ENCODE measurements at regions not wholly inside any gene's neighbourhood (a gene's known extent, or its start where the extent isn't known, plus 50 kb on each side); places are given as distances from the start of the nearest gene placed in this dataset.

DNA sequence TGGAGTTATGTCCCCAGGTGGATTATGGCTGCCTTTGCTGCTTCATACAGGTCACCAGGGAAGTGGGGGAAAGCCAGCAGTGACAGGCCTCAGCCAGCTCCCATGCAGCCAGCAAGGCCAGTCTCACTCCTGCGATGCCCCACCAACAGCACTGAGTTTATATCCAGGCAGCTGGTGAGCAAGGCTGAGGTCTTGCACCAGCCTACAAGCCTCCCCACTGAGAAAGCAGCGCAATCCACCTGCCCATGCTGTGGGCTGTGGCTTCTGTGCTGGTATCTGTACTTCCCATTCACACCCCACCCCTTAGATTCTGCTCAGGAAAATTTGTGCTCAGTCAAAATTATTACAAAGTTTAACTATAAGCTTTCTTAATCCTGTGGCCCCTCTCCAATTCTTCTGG, 153.5 kb downstream of the HHIP start:
- Mint-ChIP-seq H3K9me3 (peaks cover 4 to 30% (median 20%) of the 10 kb centered on the region in 9 donors), H3K36me3 (peaks cover 0 to 4% (median 0%) of the 10 kb centered on the region in 3 donors), H3K4me1 (no peaks in the 10 kb centered on the region), H3K27ac (no peak overlapping the region), H3K4me3 (no peak overlapping the region), H3K27me3 (no peaks in the 10 kb centered on the region)
- POLR2A ChIA-PET = no interaction called here
- no peak for DNase-seq
- no peak for ATAC-seq

DNA sequence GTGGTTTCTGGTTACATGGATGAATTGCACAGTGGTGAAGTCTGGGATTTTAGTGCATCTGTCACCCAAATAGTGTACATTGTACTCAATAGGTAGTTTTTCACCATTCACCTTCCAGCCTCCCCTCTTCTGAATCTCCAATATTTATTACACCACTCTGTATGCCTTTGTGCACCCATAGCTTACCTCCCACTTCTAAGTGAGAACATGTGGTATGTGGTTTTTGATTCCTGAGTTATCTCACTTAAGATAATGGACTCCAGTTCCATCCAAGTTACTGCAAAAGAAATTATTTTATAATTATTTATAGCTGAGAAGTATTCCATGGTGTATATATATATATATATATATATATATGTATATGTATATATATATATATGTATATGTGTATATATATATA, 155.8 kb downstream of the HHIP start:
- Mint-ChIP-seq H3K9me3 (peaks cover 4 to 34% (median 19%) of the 10 kb centered on the region in 9 donors), H3K4me1 (no peaks in the 10 kb centered on the region), H3K4me3 (no peak overlapping the region), H3K36me3 (peaks cover 0 to 4% (median 4%) of the 10 kb centered on the region in 3 donors), H3K27me3 (no peaks in the 10 kb centered on the region), H3K27ac (no peak overlapping the region)
- DNase-seq = no peak
- POLR2A ChIA-PET = no interaction called here
- no peak for ATAC-seq

DNA sequence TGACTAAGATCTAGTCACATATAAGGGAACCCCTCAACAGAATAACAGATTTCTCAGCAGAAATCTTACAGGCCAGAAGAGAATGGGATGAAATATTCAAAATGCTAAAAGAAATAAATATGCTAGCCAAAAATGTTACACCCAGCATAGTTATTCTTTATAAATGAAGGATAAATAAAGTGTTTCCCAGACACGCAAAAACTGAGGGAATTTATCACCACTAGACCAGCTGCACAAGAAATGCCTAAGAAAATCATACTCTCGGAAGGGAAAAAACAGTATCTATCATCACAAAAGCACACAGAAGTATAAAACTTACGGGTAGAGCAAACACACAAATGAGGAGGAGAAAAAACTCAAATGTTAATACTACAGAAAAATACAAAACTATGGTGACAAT, 162.1 kb downstream of the HHIP start:
- Mint-ChIP-seq H3K4me1 (no peaks in the 10 kb centered on the region), H3K27ac (no peak overlapping the region), H3K4me3 (no peak overlapping the region), H3K36me3 (peaks cover 0 to 15% (median 10%) of the 10 kb centered on the region in 3 donors), H3K9me3 (peaks cover 0 to 58% (median 30%) of the 10 kb centered on the region in 9 donors), H3K27me3 (no peaks in the 10 kb centered on the region)
- no peak for ATAC-seq
- DNase-seq = no peak
- POLR2A ChIA-PET = no interaction called here

DNA sequence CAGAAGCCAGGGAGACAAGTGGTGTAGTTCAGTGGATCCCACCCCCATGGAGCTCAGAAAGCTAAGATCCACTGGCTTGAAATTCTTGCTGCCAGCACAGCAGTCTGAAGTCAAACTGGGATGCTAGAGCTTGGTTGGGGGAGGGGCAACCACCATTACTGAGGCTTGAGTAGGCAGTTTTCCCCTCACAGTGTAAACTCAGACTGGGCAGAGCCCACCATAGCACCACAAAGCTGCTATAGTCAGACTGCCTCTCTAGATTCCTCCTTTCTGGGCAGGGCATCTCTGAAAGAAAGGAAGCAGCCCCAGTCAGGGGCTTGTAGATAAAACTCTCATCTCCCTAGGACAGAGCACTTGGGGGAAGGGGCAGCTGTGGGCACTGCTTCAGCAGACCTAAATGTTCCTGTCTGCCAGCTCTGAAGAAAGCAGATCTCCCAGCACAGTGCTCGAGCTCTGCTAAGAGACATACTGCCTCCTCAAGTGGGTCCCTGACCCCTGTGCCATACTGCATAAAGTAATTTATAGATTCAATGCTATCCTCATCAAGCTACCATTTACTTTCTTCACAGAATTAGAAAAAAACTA, 163.2 kb downstream of the HHIP start:
- no peak for ATAC-seq
- POLR2A ChIA-PET = no interaction called here
- H3K9me3 Mint-ChIP-seq = peaks cover 0 to 61% (median 22%) of the 10 kb centered on the region in 9 donors
- no peaks in the 10 kb centered on the region for H3K27me3 Mint-ChIP-seq
- H3K4me1 Mint-ChIP-seq = no peaks in the 10 kb centered on the region
- H3K4me3 Mint-ChIP-seq = no peak overlapping the region
- H3K36me3 Mint-ChIP-seq = peaks cover 0 to 15% (median 10%) of the 10 kb centered on the region in 3 donors
- DNase-seq = no peak
- no peak overlapping the region for H3K27ac Mint-ChIP-seq

DNA sequence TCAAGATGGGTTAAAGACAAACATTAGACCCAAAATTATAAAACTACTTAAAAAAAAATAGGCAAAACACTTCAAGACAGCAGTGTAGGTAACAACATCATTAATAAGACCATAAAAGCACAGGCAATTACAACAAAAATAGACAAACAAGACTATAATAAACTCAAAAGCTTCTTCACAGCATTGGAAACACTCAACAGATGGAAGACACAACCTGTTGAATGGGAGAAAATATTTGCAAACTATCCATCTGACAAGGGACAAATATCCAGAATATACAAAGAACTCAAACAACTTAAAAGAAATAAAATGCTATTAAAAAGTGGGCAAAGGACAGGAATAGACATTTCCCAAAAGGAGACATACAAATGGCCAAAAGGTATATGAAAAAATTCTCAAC, 170.7 kb downstream of the HHIP start:
- H3K27me3 Mint-ChIP-seq = no peaks in the 10 kb centered on the region
- DNase-seq (no peak), ATAC-seq (no peak)
- H3K36me3 Mint-ChIP-seq = no peaks in the 10 kb centered on the region
- no peaks in the 10 kb centered on the region for H3K4me1 Mint-ChIP-seq
- POLR2A ChIA-PET = no interaction called here
- no peak overlapping the region for H3K27ac Mint-ChIP-seq
- peaks cover 0 to 14% (median 4%) of the 10 kb centered on the region in 9 donors for H3K9me3 Mint-ChIP-seq
- H3K4me3 Mint-ChIP-seq = no peak overlapping the region

DNA sequence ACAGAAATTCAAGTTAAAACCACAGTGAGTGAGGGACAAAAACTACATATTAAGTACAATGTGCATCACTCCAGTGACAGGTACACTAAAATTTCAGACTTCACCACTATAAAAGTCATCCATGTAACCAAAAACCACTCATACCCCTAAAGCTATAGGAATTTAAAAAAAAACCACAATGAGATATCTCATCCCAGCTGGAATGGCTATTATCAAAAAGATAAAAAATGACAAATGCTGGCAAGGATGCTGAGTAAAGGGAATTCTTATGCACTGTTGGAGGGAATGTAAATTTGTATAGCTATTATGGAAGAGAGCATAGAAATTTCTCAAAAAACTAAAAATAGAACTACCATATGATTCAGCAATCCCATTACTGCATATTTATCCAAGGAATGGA, 171.1 kb downstream of the HHIP start:
- POLR2A ChIA-PET = no interaction called here
- no peak overlapping the region for H3K27ac Mint-ChIP-seq
- no peak for ATAC-seq
- no peaks in the 10 kb centered on the region for H3K36me3 Mint-ChIP-seq
- no peaks in the 10 kb centered on the region for H3K27me3 Mint-ChIP-seq
- H3K4me3 Mint-ChIP-seq = no peak overlapping the region
- H3K9me3 Mint-ChIP-seq = peaks cover 0 to 10% (median 3%) of the 10 kb centered on the region in 9 donors
- no peaks in the 10 kb centered on the region for H3K4me1 Mint-ChIP-seq
- DNase-seq = no peak

DNA sequence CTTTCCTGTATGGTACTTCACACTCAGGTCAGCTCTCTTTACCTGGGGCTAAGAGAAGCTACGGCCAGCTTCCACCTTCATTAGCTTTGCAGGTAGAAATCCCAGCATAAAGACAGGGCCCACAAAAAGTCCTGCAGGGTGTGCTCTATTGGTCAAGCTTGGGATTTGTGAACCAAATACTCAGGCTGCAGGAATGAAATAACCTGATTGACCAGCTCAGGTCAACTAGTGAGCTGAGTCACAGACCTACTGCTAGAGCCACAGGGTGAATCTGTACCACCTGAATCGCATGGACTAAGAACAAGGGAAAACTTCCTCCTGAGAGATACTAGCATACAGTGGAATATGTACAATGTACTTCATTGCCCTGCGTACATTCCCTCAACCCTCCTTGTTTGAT, 172.2 kb downstream of the HHIP start:
- Mint-ChIP-seq H3K36me3 (no peaks in the 10 kb centered on the region), H3K27ac (no peak overlapping the region), H3K4me1 (no peaks in the 10 kb centered on the region), H3K9me3 (peaks cover 0 to 4% (median 2%) of the 10 kb centered on the region in 9 donors), H3K4me3 (no peak overlapping the region), H3K27me3 (no peaks in the 10 kb centered on the region)
- ATAC-seq (no peak), DNase-seq (no peak)
- POLR2A ChIA-PET = no interaction called here

DNA sequence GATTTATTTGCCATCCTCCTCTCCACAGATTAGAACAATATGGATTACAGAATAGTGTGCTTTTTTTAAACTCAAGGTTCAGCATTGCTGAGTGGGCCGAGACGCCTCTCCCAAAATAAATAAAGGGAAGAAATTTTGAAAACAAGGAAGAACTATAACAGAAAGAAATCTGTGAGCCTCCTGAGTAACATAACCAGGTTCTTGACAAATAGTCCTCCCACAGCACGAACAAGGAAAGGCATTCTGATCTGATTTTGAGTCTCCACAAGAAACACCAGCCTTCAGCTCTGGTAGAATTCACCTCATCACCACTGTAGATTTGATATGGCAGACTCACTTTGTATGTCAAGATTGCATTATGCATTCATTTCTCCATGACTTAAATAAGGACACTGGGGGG, 173.6 kb downstream of the HHIP start:
- DNase-seq (no peak), ATAC-seq (no peak)
- Mint-ChIP-seq H3K4me1 (no peaks in the 10 kb centered on the region), H3K27ac (no peak overlapping the region), H3K9me3 (peaks cover 0 to 6% (median 3%) of the 10 kb centered on the region in 9 donors), H3K4me3 (no peak overlapping the region), H3K36me3 (no peaks in the 10 kb centered on the region), H3K27me3 (peaks cover 0 to 1% (median 0%) of the 10 kb centered on the region in 5 donors)
- POLR2A ChIA-PET = no interaction called here

DNA sequence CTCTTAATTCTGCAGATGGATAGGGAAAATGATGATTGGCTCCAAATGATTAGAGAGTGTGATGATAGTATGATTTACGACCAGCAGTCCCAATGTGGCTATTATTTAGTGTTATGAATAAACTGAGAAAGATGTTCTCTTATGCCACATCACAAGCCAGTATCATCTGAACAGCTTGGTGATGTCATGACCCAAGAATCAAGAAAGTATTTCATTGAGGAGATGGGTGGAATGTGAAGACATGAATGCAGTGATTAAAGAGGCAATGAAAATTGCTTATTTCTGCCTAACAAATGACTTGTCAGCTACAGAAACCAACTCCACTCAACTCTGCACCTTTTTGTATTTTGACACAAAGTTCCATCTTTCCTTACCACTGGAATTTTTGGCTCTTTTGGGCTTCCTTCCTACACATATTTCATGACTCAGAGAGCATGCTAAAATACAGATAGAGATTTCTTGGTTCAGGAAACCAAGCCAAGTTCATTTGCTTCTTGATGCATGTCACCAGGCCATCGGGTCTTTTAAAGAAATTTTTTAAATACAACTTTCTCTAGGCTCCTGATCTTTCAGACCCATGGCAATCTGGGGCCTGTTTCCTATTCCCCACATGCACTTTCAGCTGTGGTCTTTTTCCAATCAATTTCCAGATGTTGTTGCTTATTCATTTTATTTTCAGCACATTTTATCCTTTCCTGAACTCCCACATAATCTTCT, 174.2 kb downstream of the HHIP start:
- Mint-ChIP-seq H3K36me3 (no peaks in the 10 kb centered on the region), H3K27me3 (peaks cover 0 to 1% (median 0%) of the 10 kb centered on the region in 5 donors), H3K9me3 (peaks cover 0 to 6% (median 3%) of the 10 kb centered on the region in 9 donors), H3K4me3 (no peak overlapping the region), H3K4me1 (no peaks in the 10 kb centered on the region), H3K27ac (no peak overlapping the region)
- DNase-seq (no peak), ATAC-seq (no peak)
- POLR2A ChIA-PET = no interaction called here

DNA sequence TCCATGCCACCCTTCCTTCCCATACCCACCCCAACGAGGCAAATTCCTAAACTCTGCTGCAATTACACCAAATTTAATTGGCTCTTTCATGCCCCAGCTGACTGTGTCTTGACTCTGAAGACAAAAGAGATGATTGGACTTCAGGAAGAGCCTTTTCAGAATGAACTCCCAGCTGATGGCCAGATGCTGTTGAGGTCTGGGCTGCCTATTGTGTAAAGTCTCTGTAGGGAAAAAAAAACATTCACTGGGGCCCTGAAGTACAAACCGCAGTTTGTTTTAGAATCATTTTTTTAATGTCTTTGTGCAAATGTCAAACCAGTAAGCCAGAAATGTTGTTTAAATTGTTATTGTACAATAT, 174.8 kb downstream of the HHIP start:
- Mint-ChIP-seq H3K4me1 (no peaks in the 10 kb centered on the region), H3K36me3 (no peaks in the 10 kb centered on the region), H3K27me3 (peaks cover 0 to 1% (median 0%) of the 10 kb centered on the region in 5 donors), H3K4me3 (no peak overlapping the region), H3K27ac (no peak overlapping the region), H3K9me3 (peaks cover 0 to 6% (median 3%) of the 10 kb centered on the region in 9 donors)
- no peak for ATAC-seq
- POLR2A ChIA-PET = no interaction called here
- no peak for DNase-seq

DNA sequence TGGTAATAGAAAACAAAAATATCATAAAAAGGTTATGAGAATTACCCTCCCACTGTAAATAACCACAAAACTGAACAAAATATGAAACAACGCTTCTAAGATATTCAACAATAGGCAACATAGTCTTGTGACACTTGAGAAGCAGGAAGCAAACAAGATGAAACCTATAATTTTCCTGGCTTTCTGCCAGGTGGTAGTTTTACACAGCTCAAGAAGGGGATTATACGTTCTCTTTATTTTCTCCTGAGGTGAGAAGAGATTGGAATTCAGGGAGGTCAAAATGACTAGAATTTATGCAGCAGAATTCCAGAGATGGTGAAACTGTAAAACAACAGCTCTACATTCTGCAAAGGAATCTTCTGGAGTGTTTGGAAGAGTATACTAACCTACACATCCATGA, 186.0 kb downstream of the HHIP start:
- POLR2A ChIA-PET = no interaction called here

DNA sequence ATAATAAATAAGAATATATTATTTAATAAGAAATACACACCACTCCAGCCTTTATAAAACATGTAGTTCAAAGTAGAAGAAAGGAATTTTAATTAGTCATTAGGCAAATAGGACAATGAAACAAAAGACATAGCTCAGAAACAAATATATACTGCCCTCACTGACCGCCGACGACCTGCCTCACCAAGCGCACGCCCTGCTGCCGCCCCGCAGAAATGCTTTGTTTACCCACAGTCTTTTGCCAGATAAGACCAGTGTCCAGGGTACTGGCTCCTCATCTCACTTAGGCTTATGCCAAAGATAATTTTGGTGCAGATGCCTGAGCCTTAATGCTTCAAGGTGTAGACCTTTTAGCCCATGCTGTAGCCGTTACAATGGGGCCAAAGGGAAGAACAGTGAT, 199.5 kb downstream of the HHIP start:
- peaks cover 4 to 24% (median 16%) of the 10 kb centered on the region in 9 donors for H3K9me3 Mint-ChIP-seq
- peaks cover 0 to 10% (median 0%) of the 10 kb centered on the region in 3 donors for H3K36me3 Mint-ChIP-seq
- ATAC-seq = no peak
- POLR2A ChIA-PET = no interaction called here
- H3K27ac Mint-ChIP-seq = no peak overlapping the region
- no peaks in the 10 kb centered on the region for H3K27me3 Mint-ChIP-seq
- no peak for DNase-seq
- no peak overlapping the region for H3K4me3 Mint-ChIP-seq
- no peaks in the 10 kb centered on the region for H3K4me1 Mint-ChIP-seq

More for the DNA sequence above, 186.0 kb downstream of the HHIP start:
- DNase-seq (no peak), ATAC-seq (no peak)
- Mint-ChIP-seq H3K27me3 (no peaks in the 10 kb centered on the region), H3K36me3 (peaks cover 0 to 2% (median 0%) of the 10 kb centered on the region in 3 donors), H3K4me3 (no peak overlapping the region), H3K4me1 (no peaks in the 10 kb centered on the region), H3K9me3 (peaks cover 0 to 5% (median 0%) of the 10 kb centered on the region in 9 donors), H3K27ac (no peak overlapping the region)

DNA sequence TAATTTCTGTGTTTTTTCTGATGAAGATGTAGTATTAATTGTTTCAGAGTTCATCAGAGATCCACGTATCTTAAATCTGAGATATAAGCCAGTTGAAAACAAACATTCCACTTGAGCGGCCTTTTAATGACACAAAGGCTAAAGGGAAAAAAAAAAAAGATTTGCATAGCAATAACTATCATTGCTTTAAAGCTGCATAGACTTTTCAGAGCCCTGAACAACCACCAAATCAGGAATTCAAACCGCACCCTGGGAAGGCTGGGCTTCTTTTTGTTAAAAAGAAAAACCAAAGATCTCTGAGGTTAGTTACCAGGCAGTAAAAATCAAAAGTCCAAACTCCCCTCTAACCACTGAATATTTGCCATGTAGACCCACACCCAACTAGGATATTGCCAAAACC, 206.0 kb downstream of the HHIP start:
- POLR2A ChIA-PET = no interaction called here
- Mint-ChIP-seq H3K27ac (no peak overlapping the region), H3K9me3 (peaks cover 0 to 10% (median 0%) of the 10 kb centered on the region in 9 donors), H3K36me3 (no peaks in the 10 kb centered on the region), H3K4me1 (no peaks in the 10 kb centered on the region), H3K27me3 (peaks cover 0 to 3% (median 0%) of the 10 kb centered on the region in 5 donors), H3K4me3 (no peak overlapping the region)
- ATAC-seq (no peak), DNase-seq (no peak)

DNA sequence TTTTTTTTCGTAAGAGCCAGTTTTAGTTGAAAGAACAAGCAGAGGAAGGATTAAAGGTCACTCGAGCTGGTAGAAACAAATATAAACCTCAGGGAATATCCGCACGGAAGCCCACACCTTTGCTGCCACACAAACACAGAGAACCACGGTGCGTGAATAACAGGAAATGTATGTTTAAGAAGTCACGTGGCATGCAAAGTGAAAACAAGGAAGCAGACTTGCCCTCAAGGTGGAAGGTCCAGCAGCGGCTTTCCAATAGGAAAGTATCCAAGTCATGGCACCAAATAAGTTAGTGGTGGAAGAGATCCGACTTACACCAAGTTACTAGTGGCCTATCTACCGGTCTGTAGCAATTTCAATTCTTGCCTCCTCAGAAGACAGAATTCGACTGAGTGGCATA, 215.5 kb downstream of the HHIP start:
- Mint-ChIP-seq H3K27me3 (no peaks in the 10 kb centered on the region), H3K4me3 (no peak overlapping the region), H3K4me1 (no peaks in the 10 kb centered on the region), H3K27ac (no peak overlapping the region), H3K9me3 (peaks cover 0 to 20% (median 14%) of the 10 kb centered on the region in 9 donors), H3K36me3 (no peaks in the 10 kb centered on the region)
- ATAC-seq (no peak), DNase-seq (no peak)
- POLR2A ChIA-PET = no interaction called here

Data from naive thymus-derived CD8-positive, alpha-beta T cell (primary cell).